Activated T-cell treated with anti-CD3 and anti-CD28 coated beads, Interleukin-2, amount 50 U/mL, for 72 hours (primary cell): ENCODE measurements at regions not wholly inside any gene's neighbourhood (a gene's known extent, or its start where the extent isn't known, plus 50 kb on each side); places are given as distances from the start of the nearest gene placed in this dataset.

Source experiments
- ATAC-seq, 2 donors: fragments of 150-1000 bp; cut with Tn5 transposase; replicated peaks in 1 of 2; 2 replicates each; pipeline ENCODE4 v1.10.0; 2021; ENCODE audit warnings: moderate library complexity in 2 of 2, mild to moderate bottlenecking in 1 of 2
- DNase-seq, 2 donors: peaks; one replicate each; pipeline ENCODE4 v3.0.0; 2021 to 2022; ENCODE audit warnings: mixed read lengths in 1 of 2
- H3K27ac Mint-ChIP-seq: one replicate; pipeline ENCODE4 v1.8.0; 2022; ENCODE audit warnings: mild to moderate bottlenecking, moderate library complexity, mixed read lengths
- H3K27me3 Mint-ChIP-seq: one replicate; pipeline ENCODE4 v1.8.0; 2022; ENCODE audit warnings: low read depth, mixed read lengths
- H3K36me3 Mint-ChIP-seq, 2 donors: one replicate each; pipeline ENCODE4 v1.8.0; 2022; ENCODE audit warnings: mixed read lengths in 2 of 2, mild to moderate bottlenecking in 1 of 2; ENCODE audit not compliant: insufficient read depth in 2 of 2
- H3K4me1 Mint-ChIP-seq: one replicate; pipeline ENCODE4 v1.8.0; 2022; ENCODE audit warnings: low read depth, mixed read lengths
- H3K4me3 Mint-ChIP-seq, 2 donors: one replicate each; pipeline ENCODE4 v1.8.0; 2022; ENCODE audit warnings: mild to moderate bottlenecking in 2 of 2, mixed read lengths in 2 of 2, moderate library complexity in 2 of 2
- H3K9me3 Mint-ChIP-seq, 2 donors: one replicate each; pipeline ENCODE4 v1.8.0; 2022; ENCODE audit warnings: mixed read lengths in 2 of 2

DNA sequence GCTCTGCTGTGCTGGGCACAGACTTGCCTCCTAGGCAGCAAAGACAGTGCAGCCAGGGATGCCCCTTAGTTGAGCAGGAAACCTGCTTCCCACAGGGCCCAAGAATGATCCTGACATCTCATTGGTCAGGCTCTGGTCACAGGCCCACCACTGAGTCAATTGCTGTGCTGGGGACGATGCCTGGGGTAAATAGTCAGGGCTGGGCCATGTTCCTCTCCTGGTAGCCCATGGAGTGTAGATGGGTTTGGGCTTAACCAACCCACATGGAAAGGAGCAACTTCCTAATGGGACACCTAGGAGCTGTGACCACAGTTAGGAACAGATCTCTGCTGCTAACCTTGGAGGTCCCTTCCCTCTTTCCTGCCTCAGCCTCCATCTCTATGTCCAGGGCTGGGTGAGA is 212.5 kb upstream of the ZNF536 start:
- DNase-seq, result no peak
- no peak for ATAC-seq
- H3K36me3 Mint-ChIP-seq, result no peaks in the 10 kb centered on the region
- H3K4me3 Mint-ChIP-seq, result no peak overlapping the region
- peaks cover 0 to 1% of the 10 kb centered on the region in 2 donors for H3K9me3 Mint-ChIP-seq
- no peak overlapping the region for H3K27ac Mint-ChIP-seq
- no peaks in the 10 kb centered on the region for H3K27me3 Mint-ChIP-seq
- no peaks in the 10 kb centered on the region for H3K4me1 Mint-ChIP-seq

DNA sequence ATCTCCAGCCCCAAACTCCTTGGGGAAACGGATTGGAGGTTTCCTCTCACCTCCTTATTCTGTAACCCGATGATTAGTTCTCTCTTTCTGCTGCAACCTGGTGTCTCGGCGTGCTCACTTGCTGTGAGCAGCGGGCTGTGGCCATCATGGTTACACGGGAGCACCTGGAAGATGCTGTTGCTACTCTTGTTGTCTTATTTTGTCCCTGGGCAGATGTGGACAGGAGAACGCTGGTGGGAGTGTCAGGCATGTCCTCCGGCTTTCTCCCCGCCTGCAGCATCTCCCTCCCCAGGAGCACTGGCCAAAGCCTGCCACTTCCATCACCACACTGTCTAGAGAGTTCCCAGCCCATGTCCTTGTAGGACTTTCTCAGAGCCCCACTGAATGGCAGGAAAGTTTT is 211.8 kb upstream of the ZNF536 start:
- Mint-ChIP-seq H3K9me3 (peaks cover 0 to 1% of the 10 kb centered on the region in 2 donors), H3K27ac (no peak overlapping the region), H3K4me1 (no peaks in the 10 kb centered on the region), H3K27me3 (no peaks in the 10 kb centered on the region), H3K4me3 (no peak overlapping the region), H3K36me3 (no peaks in the 10 kb centered on the region)
- no peak for DNase-seq
- ATAC-seq, result no peak

DNA sequence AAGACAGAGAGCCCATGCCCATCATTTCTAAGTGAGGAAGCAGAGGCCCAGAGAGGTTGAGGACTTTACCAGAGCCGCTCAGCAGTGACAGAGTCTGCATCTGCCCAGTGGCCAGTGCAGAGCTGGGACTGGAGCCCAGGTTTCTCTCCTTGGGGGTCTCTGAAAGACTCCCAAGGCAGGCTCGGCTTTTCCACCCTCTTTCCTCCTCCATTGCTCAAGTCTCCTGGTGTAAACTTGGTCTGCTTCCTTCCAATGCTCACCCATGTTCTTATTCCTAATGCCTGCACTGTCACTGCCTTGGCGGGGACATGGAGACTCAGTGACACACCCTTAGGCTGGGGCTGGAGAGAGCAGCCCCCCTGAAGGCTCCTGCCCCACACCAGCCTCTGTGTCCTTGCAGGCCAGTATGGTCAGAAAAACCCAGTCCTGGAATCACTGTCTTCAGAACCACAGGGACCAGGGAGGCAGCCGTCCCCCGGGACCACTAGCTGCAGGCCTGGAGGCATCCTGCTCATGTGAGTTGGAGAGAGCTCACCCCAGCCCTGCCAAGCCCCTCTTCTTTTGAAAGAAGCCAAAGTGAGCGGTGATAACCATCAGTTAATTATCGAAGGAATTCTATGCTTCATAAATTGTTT is 211.0 kb upstream of the ZNF536 start:
- no peak for DNase-seq
- peaks cover 0 to 1% of the 10 kb centered on the region in 2 donors for H3K9me3 Mint-ChIP-seq
- ATAC-seq, result no peak
- H3K4me1 Mint-ChIP-seq, result no peaks in the 10 kb centered on the region
- no peak overlapping the region for H3K27ac Mint-ChIP-seq
- H3K27me3 Mint-ChIP-seq, result no peaks in the 10 kb centered on the region
- H3K4me3 Mint-ChIP-seq, result no peak overlapping the region
- no peaks in the 10 kb centered on the region for H3K36me3 Mint-ChIP-seq

DNA sequence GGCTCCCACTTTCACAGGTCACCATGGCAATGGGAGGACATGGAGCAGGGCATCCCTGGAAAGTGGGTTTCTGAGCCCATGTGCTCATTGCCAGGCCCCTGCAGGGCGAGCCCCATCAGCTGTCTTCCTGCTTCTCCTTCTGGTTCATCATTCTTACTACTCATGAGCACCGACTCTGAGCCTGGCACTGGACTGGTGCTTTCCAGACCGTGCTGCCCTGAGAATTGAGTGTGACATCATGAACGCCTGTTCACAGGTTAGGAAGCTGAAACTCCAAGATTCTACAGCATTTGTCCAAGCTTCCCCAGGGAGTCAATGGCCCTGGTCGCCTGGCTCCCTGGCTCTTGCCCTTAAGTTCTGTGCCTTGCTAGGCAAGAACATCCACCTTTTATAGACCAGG is 210.4 kb upstream of the ZNF536 start:
- ATAC-seq, result no peak
- DNase-seq, result no peak
- Mint-ChIP-seq H3K27ac (no peak overlapping the region), H3K9me3 (peaks cover 0 to 1% of the 10 kb centered on the region in 2 donors), H3K4me1 (no peaks in the 10 kb centered on the region), H3K36me3 (no peaks in the 10 kb centered on the region), H3K27me3 (no peaks in the 10 kb centered on the region), H3K4me3 (no peak overlapping the region)

DNA sequence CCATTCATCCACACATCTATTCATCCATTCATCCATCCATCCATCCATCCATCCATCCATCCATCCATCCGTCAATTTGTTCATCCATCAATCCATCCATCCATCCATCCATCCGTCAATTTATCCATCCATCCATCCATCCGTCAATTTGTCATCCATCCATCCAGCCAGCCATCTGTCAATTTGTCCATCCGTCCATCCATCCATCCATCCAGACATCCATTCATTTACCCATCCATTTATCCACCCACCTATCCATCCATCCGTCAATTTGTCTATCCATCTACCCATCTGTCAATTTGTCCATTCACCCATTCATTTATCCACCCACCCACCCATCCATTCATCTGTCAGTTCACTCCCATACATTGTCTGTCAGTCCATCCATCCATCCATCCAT is 209.5 kb upstream of the ZNF536 start:
- Mint-ChIP-seq H3K27me3 (no peaks in the 10 kb centered on the region), H3K36me3 (no peaks in the 10 kb centered on the region), H3K9me3 (peaks cover 0 to 1% of the 10 kb centered on the region in 2 donors), H3K4me3 (no peak overlapping the region), H3K27ac (no peak overlapping the region), H3K4me1 (no peaks in the 10 kb centered on the region)
- DNase-seq (no peak), ATAC-seq (no peak)

DNA sequence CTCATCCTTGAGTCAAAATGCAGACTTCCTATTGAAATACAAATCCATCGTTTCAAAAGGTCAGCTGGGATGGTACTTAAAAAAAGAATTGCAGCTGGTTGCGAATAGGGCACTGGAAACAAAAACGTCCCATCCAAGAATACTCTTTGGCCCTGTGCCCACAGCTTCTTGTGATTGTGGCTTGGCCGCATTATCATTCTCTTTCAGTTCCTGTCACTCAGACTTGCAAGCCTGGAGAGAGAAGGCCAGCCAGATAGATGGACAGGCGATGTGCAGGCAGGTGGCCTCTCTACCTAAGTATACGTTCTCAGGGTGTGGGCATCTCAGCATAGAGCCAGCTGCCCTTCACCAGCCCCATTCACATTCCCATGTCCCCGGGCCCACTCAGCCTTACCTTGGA is 208.5 kb upstream of the ZNF536 start:
- no peak overlapping the region for H3K4me3 Mint-ChIP-seq
- no peaks in the 10 kb centered on the region for H3K27me3 Mint-ChIP-seq
- no peak for DNase-seq

DNA sequence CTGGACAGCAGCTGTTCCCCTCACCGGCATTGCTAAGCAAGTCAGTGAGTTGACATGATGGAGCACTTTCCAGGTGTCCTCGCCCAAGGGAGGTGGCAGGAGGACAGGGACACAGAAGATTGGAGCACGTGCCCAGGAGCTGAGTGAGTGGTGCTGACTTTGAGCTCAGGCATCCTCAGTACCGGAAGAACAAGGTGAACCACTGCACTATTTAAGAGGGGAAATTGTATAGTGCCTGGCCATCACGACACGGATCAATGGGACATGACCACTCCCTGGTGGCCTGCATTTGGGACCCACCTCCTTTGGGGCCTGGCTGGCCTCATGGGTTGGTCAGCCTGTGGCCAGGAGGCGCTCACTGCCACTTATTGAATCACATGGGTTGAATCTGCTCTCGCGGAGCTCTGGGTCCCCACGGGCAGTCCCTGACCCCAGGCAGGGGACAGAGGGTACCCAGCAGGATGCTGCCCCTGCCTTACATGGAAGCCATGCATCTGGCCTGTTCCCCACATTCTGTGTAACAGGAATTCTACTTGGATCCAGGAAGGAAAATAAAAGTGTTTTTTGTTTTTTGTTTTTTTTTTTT is 206.9 kb upstream of the ZNF536 start:
- Mint-ChIP-seq H3K27ac (no peak overlapping the region), H3K27me3 (no peaks in the 10 kb centered on the region), H3K36me3 (no peaks in the 10 kb centered on the region), H3K4me3 (no peak overlapping the region), H3K4me1 (no peaks in the 10 kb centered on the region), H3K9me3 (peaks cover 0 to 1% of the 10 kb centered on the region in 2 donors)
- no peak for ATAC-seq
- no peak for DNase-seq

More for the DNA sequence above, 208.5 kb upstream of the ZNF536 start:
- no peak overlapping the region for H3K27ac Mint-ChIP-seq
- no peaks in the 10 kb centered on the region for H3K36me3 Mint-ChIP-seq
- ATAC-seq, result no peak
- H3K9me3 Mint-ChIP-seq, result peaks cover 0 to 1% of the 10 kb centered on the region in 2 donors
- H3K4me1 Mint-ChIP-seq, result no peaks in the 10 kb centered on the region

DNA sequence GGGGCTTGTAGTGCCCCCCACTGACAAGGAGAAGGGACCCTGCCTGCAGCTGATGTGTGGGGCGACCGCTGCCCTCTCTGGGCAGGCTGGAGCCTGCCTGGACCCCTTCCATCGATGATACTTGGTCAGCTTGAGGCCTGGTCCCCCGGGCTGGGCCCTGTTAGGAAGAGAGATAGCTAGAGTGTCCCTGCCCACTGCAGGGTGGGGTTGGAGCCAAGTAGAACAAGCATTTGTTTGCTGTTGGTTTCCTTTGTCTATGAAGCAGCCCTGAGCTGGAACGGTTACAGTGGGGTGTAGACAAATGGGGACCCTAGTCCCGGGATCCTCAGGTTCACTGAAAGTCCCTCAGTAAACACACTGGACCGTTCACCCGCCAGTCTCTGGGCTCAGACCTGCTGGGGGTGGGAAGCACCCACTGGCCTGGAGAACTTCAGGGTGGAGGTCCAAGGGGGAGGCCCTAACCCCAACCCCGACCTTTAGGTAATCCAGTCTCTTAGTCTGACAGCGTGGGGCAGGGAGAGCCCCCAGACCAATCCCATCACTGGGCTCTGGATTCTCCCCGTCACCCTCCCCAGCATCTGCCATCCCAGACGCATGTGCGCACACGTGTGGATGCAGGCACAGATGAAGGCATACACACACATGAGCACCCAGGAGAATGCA is 204.8 kb upstream of the ZNF536 start:
- Mint-ChIP-seq H3K27ac (no peak overlapping the region), H3K9me3 (peaks cover 0 to 1% of the 10 kb centered on the region in 2 donors), H3K27me3 (no peaks in the 10 kb centered on the region), H3K36me3 (no peaks in the 10 kb centered on the region), H3K4me1 (no peaks in the 10 kb centered on the region), H3K4me3 (no peak overlapping the region)
- DNase-seq, result no peak
- no peak for ATAC-seq

DNA sequence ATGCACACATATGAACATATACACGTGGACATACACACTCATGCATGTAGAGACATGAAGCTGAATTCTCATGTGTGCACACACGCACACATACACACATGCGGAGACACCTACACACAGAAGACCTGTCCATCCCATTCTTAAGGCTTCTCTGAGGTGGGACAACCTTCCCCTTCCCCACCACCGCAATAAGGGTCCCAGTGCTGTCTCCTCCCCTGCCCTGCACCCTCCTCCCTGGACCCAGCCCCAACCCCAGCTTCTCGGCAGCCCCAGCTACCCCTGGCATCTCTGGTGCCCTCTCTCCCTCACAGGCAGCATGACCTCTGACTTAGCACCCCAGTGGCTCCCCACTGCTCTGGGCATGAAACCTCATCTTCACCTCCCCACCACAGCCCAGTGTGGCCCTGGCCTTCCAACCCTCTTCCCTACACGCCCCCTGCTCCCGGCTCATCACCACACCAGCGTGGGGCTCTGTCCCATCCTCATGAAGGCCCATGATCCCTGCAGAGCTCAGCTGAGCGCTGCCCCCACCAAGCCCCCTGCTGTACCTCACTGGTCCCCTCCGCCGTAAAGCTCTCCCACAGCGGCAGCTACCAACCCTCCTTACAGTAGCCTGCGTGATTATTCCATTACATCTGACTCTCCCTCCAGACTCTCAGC is 204.1 kb upstream of the ZNF536 start:
- Mint-ChIP-seq H3K36me3 (no peaks in the 10 kb centered on the region), H3K27ac (no peak overlapping the region), H3K9me3 (peaks cover 0 to 1% of the 10 kb centered on the region in 2 donors)

DNA sequence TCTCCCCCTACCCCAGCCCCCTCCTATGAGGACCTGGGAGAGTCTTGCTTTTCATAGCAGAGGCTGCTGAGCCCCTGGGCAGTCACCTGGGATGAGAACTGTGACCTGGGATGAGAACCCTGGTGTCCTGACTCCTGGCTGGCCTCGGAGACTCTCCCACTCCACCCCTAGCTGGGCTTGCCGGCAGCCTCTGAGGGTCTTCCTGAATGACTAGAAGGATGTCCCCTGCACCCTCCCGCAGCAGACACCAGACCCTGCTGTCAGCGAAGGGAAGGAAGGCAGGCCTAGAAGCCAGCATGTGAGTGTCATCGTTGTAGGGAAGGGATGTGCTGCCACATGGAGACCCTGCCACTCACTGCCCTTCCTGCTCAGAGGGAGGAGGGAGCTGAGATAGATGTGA is 203.4 kb upstream of the ZNF536 start:
- no peak for ATAC-seq
- no peak for DNase-seq
- no peaks in the 10 kb centered on the region for H3K27me3 Mint-ChIP-seq
- no peaks in the 10 kb centered on the region for H3K4me1 Mint-ChIP-seq
- no peak overlapping the region for H3K4me3 Mint-ChIP-seq
- H3K27ac Mint-ChIP-seq, result no peak overlapping the region
- no peaks in the 10 kb centered on the region for H3K36me3 Mint-ChIP-seq
- H3K9me3 Mint-ChIP-seq, result peaks cover 0 to 1% of the 10 kb centered on the region in 2 donors

More for the DNA sequence above, 204.1 kb upstream of the ZNF536 start:
- no peak overlapping the region for H3K4me3 Mint-ChIP-seq
- H3K4me1 Mint-ChIP-seq, result no peaks in the 10 kb centered on the region
- ATAC-seq, result no peak
- H3K27me3 Mint-ChIP-seq, result no peaks in the 10 kb centered on the region
- DNase-seq, result no peak

DNA sequence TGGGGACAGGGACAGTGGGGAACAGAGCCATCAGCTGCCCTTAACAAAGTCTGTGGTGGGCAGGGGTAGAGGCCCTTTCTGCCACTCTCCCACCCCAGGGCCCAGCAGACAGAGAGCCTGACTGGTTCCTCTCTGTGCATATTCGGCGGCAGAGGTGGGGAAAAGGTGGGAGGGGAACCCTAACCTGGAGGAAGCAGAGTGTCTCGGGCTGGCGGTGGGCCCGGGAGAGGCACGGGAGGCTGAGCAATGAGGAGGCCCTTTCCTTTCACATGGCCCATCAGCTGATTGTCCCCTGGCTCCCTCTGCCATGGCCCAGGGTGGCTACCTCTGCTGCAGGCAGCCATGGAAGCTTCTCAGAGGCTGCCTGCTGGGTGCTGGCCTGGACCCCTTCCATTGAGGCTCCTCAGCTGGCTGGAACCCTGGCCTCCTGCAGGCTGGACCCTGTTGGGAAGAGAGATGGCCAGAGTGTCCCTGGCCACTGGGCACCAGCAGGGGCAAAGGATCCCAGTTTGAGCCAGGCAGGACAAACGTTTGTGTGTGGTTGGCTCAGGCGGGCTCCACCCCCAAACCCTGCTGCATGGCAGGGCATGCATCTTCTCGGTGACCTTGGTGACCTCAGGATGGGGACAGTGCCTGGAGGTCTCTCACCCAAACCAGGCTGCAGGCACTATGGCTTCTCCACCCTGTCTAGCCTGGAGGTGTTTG is 202.8 kb upstream of the ZNF536 start:
- Mint-ChIP-seq H3K36me3 (no peaks in the 10 kb centered on the region), H3K4me3 (no peak overlapping the region)

DNA sequence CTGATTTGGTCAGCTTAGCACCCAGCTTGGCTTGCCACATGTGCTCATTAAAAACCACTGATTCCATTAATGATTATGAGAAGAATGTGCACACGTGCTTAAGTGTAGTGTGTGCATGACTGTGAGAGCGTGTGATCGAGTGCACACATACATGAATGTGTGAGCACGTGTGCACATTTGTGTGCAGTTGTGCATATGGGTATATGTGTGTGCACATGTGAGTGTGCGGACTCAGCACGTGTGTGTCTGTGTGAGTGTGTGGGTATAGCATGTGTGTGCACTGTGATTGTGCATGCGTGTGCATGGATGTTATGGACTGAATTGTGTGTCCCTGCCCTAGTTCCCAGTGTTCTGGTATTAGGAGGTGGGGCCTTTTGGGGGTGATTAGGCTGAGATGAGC is 202.1 kb upstream of the ZNF536 start:
- no peak overlapping the region for H3K27ac Mint-ChIP-seq
- no peak overlapping the region for H3K4me3 Mint-ChIP-seq
- no peaks in the 10 kb centered on the region for H3K36me3 Mint-ChIP-seq
- H3K27me3 Mint-ChIP-seq, result no peaks in the 10 kb centered on the region
- DNase-seq (no peak), ATAC-seq (no peak)
- no peaks in the 10 kb centered on the region for H3K9me3 Mint-ChIP-seq
- no peaks in the 10 kb centered on the region for H3K4me1 Mint-ChIP-seq

More for the DNA sequence above, 202.8 kb upstream of the ZNF536 start:
- H3K27me3 Mint-ChIP-seq, result no peaks in the 10 kb centered on the region
- peaks cover 0 to under 1% of the 10 kb centered on the region in 2 donors for H3K9me3 Mint-ChIP-seq
- no peaks in the 10 kb centered on the region for H3K4me1 Mint-ChIP-seq
- DNase-seq (no peak), ATAC-seq (no peak)
- H3K27ac Mint-ChIP-seq, result no peak overlapping the region
